Astrocyte of the cerebellum (primary cell): ENCODE measurements at regions not wholly inside any gene's neighbourhood (a gene's known extent, or its start where the extent isn't known, plus 50 kb on each side); places are given as distances from the start of the nearest gene placed in this dataset.

Source experiments
- DNase-seq: peaks from one replicate; pipeline ENCODE4 v3.0.0-alpha.2; 2011; ENCODE audit warnings: low read depth
- H3K4me3 ChIP-seq: 2 replicates; pipeline ENCODE4 v1.5.1; 2011; ENCODE audit warnings: mild to moderate bottlenecking, low read depth, low read length, moderate library complexity
- in situ Hi-C: cut with HindIII; loops from 2 replicates; pipeline ENCODE4 v1.10.0; 2017; ENCODE audit warnings: low sequenced_read_pairs
- TF ChIP-seq, protein P1 (sequence below): IDR thresholded peaks from 2 replicates; pipeline ENCODE4 v1.5.1; 2012; ENCODE audit warnings: low read length, low read depth, moderate library complexity, mild to moderate bottlenecking; ENCODE audit errors: missing control alignments

DNA sequence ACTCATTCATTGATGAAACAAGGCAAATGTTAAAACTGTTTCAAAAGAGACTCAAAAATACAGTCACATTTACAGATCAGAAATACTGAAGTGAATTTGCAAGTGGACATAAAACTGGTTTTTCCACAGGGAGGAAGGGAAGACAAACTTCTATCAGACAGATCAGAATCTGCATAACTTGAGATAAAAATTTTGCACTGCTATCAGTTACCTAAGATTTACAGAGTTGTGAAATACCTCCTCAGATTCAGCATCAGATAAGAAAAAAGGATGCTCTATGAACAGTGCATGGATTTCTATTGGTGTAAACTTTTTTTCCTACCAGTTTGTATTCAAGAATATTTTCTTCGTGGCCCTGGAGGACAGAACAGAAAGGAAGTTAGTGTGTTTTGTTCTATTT, 575.4 kb downstream of the RWDD3 start:
- TF ChIP-seq, protein P1, sequence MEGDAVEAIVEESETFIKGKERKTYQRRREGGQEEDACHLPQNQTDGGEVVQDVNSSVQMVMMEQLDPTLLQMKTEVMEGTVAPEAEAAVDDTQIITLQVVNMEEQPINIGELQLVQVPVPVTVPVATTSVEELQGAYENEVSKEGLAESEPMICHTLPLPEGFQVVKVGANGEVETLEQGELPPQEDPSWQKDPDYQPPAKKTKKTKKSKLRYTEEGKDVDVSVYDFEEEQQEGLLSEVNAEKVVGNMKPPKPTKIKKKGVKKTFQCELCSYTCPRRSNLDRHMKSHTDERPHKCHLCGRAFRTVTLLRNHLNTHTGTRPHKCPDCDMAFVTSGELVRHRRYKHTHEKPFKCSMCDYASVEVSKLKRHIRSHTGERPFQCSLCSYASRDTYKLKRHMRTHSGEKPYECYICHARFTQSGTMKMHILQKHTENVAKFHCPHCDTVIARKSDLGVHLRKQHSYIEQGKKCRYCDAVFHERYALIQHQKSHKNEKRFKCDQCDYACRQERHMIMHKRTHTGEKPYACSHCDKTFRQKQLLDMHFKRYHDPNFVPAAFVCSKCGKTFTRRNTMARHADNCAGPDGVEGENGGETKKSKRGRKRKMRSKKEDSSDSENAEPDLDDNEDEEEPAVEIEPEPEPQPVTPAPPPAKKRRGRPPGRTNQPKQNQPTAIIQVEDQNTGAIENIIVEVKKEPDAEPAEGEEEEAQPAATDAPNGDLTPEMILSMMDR: no peak
- no peak for DNase-seq
- H3K4me3 ChIP-seq: no peak overlapping the region
- in situ Hi-C loops: no loop called here

DNA sequence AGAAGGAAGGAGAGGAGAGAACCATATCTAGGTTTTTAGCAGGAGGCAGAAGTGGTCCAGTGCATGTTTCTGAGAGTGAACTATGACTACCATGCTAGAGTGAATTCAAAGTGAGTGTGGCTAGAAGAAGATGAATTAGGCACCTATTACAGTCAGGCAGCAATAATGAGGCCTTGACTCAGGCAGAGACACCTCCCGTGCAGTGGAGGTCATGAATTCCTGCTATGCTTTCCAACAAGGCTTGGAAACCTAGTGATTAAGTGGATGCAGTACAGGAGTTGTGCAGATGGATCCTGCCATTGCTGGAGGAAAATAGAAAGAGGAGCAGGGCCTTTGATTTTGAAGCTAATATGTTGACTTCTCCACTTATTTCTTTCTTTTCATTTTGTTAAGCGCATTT, 581.5 kb downstream of the RWDD3 start:
- no peak for DNase-seq
- H3K4me3 ChIP-seq: no peak overlapping the region
- in situ Hi-C loops: no loop called here
- TF ChIP-seq, protein P1: no peak

DNA sequence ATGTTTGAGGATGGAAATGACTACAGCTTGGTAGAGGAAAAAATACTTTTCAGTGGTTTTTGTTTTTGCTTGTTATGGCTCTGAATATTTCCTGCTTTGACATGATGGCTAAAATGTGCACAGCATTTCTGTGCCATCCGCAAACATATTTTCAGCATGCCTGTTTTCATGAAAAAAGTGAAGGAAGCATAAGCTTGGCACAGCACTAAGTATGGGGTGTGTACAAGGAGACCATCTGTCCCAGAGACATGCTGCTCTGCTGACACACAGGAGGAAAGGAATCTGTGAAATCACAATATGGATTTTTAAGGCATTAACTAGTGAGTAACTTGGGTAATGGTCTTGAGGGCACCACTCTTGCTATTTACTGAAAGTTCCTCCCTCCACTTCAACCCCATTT, 595.5 kb downstream of the RWDD3 start:
- DNase-seq: no peak
- no peak overlapping the region for H3K4me3 ChIP-seq
- in situ Hi-C loops: no loop called here
- TF ChIP-seq, protein P1: no peak

DNA sequence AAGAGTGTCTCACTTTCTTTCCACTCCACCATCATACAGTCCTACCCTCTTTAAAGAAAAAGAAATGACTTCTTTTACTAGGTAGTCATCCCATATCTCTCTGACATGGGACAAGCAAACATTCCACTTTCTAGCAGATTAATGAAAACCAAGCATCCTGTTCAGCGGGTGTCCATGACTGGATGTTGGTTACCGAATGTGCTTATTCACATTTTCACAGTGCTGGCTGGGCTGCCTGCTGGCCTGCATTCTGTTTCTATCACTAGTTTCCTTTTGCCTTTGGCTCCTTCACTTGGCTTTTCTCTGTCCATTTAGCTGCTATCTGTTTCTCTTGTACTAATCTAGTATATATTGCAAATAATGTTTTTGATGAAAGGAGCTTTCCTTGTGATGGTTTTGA, 598.4 kb downstream of the RWDD3 start:
- TF ChIP-seq, protein P1: no peak
- no peak for DNase-seq
- no peak overlapping the region for H3K4me3 ChIP-seq
- in situ Hi-C loops: no loop called here

DNA sequence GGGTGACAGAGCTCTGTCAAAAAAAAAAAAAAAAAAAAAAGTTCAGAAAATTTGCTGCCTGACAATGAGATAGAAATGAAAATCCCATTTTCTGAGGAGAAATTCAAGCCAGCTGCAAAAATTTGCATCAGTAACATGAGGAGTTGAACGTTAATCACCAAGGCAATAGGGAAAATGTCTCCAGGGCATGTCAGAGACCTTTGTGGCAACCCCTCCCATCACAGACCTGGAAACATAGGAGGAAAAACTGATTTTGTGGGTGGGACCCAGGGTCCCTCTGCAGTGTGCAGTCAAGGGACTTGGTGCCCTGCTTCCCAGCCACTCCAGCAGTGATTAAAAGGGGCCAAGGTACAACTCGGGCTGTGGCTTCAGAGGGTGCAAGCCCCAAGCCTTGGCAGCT, 615.4 kb downstream of the RWDD3 start:
- TF ChIP-seq, protein P1: no peak
- H3K4me3 ChIP-seq: no peak overlapping the region
- in situ Hi-C loops: no loop called here
- no peak for DNase-seq

DNA sequence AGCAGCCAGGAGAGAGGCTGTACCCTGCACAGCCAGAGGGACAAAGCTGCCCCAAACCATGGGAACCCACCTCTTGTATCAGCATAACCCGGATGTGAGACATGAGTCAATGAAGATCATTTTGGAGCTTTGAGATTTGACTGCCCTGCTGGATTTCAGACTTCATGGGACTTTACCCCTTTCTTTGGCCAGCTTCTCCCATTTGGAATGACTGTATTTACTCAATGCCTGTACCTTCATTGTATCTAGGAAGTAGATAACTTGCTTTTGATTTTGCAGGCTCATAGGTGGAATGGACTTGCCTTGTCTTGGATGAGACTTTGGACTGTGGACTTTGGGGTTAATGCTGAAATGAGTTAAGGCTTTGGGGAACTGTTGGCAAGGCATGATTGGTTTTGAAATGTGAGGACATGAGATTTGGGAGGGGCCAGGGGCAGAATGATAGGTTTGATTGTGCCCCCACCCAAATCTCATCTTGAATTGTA, 616.2 kb downstream of the RWDD3 start:
- TF ChIP-seq, protein P1: no peak
- H3K4me3 ChIP-seq: no peak overlapping the region
- DNase-seq: no peak
- in situ Hi-C loops: no loop called here

DNA sequence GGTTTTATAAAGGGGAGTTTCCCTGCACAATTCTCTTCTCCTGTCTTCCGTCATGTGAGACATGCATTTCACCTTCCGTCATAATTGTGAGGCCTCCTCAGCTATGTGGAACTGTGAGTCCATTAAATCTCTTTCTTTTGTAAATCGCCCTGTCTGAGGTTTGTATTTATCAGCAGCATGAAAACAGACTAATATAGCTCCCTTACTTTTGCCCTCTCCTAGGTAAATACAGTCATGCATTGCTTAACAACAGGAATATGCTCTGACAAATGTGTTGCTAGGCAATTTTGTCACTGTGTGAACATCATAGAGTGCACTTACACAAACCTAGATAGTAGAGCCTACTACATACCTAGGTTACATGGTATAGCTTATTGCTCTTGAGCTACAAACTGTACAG, 616.8 kb downstream of the RWDD3 start:
- in situ Hi-C loops: no loop called here
- TF ChIP-seq, protein P1: no peak
- DNase-seq: no peak

More for the DNA sequence above, 616.8 kb downstream of the RWDD3 start:
- H3K4me3 ChIP-seq: no peak overlapping the region
